ENCODE measurements at regions not wholly inside any gene's neighbourhood (a gene's known extent, or its start where the extent isn't known, plus 50 kb on each side); places are given as distances from the start of the nearest gene placed in this dataset.

DNA sequence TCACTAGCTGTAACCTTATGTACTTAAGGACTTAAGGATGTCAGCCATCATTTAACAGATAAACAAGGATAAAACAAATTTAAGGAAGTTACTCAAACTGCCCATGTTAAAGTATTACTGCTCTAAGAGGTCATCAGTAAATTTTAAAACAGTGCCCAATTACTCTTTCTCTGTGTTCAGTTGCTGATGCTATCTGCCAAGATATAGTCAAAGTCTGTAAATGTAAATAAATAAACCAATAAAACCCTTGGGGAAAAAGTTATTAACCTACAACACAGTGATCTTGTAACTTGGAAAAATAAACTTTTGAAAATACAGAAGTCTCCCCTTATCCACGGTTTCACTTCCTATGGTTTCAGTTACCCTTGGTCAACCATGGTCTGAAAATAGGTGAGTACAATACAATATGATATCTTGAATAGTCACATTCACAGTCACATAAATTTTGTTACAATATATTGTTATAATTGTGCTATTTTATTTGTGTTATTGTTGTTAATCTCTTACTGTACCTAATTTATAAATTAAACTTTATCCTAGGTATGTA lies 501.8 kb downstream of the LMO4 start:
- no peak for TF ChIP-seq CTCF (IDR thresholded peaks at IDR 0.05)
- TF ChIP-seq POLR2A (IDR thresholded peaks at IDR 0.05), result no peak

All from suprapubic skin (tissue), 3 donors.